DND-41 (cell line): ENCODE measurements at regions not wholly inside any gene's neighbourhood (a gene's known extent, or its start where the extent isn't known, plus 50 kb on each side); places are given as distances from the start of the nearest gene placed in this dataset.

Experiments used
- ATAC-seq: fragments of 200-7000 bp; cut with Tn5 transposase; 3 replicates; pipeline ENCODE4 v1.9.1; 2021; ENCODE audit warnings: low read depth; ENCODE audit not compliant: insufficient read depth
- DNase-seq: peaks from one replicate; pipeline ENCODE4 v3.0.0-alpha.2; 2020
- H2AFZ ChIP-seq: 2 replicates; pipeline ENCODE4 v1.6.0; 2012; ENCODE audit warnings: low read depth, low read length
- H3K27ac ChIP-seq: 2 replicates; pipeline ENCODE4 v1.5.1; 2012; ENCODE audit warnings: low read length, inconsistent platforms
- H3K27me3 ChIP-seq: fragments of 200-600 bp; sonication (generic); 2 replicates; pipeline ENCODE4 v1.6.0; 2012; ENCODE audit warnings: low read length, mild to moderate bottlenecking, inconsistent platforms; ENCODE audit not compliant: insufficient read depth, poor library complexity
- H3K36me3 ChIP-seq: 2 replicates; pipeline ENCODE4 v1.5.1; 2012; ENCODE audit warnings: low read length, inconsistent platforms; ENCODE audit not compliant: insufficient read depth
- H3K4me1 ChIP-seq: 2 replicates; pipeline ENCODE4 v1.5.1; 2012; ENCODE audit warnings: mild to moderate bottlenecking, low read length; ENCODE audit not compliant: insufficient read depth
- H3K4me2 ChIP-seq: 2 replicates; pipeline ENCODE4 v1.6.0; 2012; ENCODE audit warnings: mild to moderate bottlenecking, moderate library complexity, low read length, inconsistent platforms; ENCODE audit not compliant: insufficient read depth
- H3K4me3 ChIP-seq, 2 experiments: fragments of 200-600 bp in 1 of 2; shearing (Covaris generic) in 1 of 2; 2 replicates each; pipeline ENCODE4 v1.5.1; 2012 to 2016; ENCODE audit warnings: inconsistent platforms in 2 of 2, low read length in 2 of 2, mild to moderate bottlenecking in 2 of 2, low read depth in 1 of 2, moderate library complexity in 1 of 2
- H3K79me2 ChIP-seq: 2 replicates; pipeline ENCODE4 v1.6.0; 2012; ENCODE audit warnings: low read length, inconsistent platforms; ENCODE audit not compliant: insufficient read depth
- H3K9ac ChIP-seq: 2 replicates; pipeline ENCODE4 v1.6.0; 2012; ENCODE audit warnings: low read depth, mild to moderate bottlenecking, inconsistent platforms, low read length, moderate library complexity
- H3K9me3 ChIP-seq: 2 replicates; pipeline ENCODE4 v1.5.1; 2012; ENCODE audit warnings: low read length, moderate library complexity, mild to moderate bottlenecking, inconsistent platforms; ENCODE audit not compliant: insufficient read depth, severe bottlenecking
- H4K20me1 ChIP-seq: 2 replicates; pipeline ENCODE4 v1.6.0; 2012; ENCODE audit warnings: low read length; ENCODE audit not compliant: insufficient read depth
- EZH2 ChIP-seq: IDR thresholded peaks from 3 replicates; pipeline ENCODE4 v1.6.1; 2012; ENCODE audit warnings: borderline replicate concordance, low read depth, mild to moderate bottlenecking, moderate library complexity, low read length, inconsistent platforms; ENCODE audit not compliant: severe bottlenecking
- TF ChIP-seq, protein P1 (sequence below): IDR thresholded peaks from 2 replicates; pipeline ENCODE4 v1.5.1; 2012; ENCODE audit warnings: borderline replicate concordance, low read length, moderate library complexity, mild to moderate bottlenecking; ENCODE audit not compliant: poor library complexity, severe bottlenecking; ENCODE audit errors: extremely low read depth

GRCh38 chr16:86222547-86222946, 287.8 kb upstream of the FOXF1 start:
- DNase-seq = no peak
- H3K27ac ChIP-seq = no peak overlapping the region
- no peak overlapping the region for H3K4me3 ChIP-seq
- H3K4me2 ChIP-seq = no peak overlapping the region
- H3K9ac ChIP-seq = no peak overlapping the region
- no peak overlapping the region for H2AFZ ChIP-seq
- ATAC-seq = no peak
- H3K4me1 ChIP-seq = no peaks in the 10 kb centered on the region
- no peaks in the 10 kb centered on the region for H3K36me3 ChIP-seq
- H3K27me3 ChIP-seq = peaks cover 17% of the 10 kb centered on the region
- 0 out of 2 replicates have a peak, but pooled peaks cover 5% of the 10 kb centered on the region for H4K20me1 ChIP-seq
- TF ChIP-seq, protein P1, sequence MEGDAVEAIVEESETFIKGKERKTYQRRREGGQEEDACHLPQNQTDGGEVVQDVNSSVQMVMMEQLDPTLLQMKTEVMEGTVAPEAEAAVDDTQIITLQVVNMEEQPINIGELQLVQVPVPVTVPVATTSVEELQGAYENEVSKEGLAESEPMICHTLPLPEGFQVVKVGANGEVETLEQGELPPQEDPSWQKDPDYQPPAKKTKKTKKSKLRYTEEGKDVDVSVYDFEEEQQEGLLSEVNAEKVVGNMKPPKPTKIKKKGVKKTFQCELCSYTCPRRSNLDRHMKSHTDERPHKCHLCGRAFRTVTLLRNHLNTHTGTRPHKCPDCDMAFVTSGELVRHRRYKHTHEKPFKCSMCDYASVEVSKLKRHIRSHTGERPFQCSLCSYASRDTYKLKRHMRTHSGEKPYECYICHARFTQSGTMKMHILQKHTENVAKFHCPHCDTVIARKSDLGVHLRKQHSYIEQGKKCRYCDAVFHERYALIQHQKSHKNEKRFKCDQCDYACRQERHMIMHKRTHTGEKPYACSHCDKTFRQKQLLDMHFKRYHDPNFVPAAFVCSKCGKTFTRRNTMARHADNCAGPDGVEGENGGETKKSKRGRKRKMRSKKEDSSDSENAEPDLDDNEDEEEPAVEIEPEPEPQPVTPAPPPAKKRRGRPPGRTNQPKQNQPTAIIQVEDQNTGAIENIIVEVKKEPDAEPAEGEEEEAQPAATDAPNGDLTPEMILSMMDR = no peak
- TF ChIP-seq EZH2 = no peak
- no peaks in the 10 kb centered on the region for H3K9me3 ChIP-seq
- no peaks in the 10 kb centered on the region for H3K79me2 ChIP-seq

DNA sequence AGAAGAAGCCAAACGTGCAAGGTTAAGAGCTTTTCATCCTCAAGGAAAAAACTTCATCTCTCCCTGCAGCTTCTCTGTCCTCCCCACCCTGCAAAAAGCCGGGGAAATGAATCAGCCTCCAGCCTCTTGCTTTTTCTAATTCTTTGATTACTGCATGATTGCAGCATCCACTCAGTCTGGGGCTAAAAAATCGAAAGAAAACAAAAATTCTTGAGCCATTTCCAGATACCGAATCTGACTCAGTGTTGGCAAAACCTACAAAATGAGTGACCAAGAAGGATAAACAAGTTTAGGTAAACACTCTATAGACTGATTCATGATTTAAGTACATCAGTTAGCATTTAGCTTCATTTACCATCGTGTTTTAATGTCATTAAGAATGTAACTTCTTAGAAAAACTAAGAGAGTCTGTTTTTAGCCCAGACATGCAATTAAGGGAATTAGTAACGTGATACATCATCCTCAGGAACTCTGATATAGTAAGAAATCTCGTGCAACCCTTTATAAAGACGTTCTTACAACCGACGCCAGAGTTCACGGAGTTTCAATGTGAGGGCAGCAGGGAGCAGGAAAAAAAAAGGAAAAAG, 287.3 kb upstream of the FOXF1 start:
- no peak for DNase-seq
- no peak overlapping the region for H3K27ac ChIP-seq
- TF ChIP-seq, protein P1 = no peak
- TF ChIP-seq EZH2 = no peak
- H3K9ac ChIP-seq = no peak overlapping the region
- no peak overlapping the region for H3K4me3 ChIP-seq
- no peak overlapping the region for H3K4me2 ChIP-seq
- no peaks in the 10 kb centered on the region for H3K4me1 ChIP-seq
- H3K79me2 ChIP-seq = no peaks in the 10 kb centered on the region
- no peaks in the 10 kb centered on the region for H3K9me3 ChIP-seq
- ATAC-seq = no peak
- peaks cover 17% of the 10 kb centered on the region for H3K27me3 ChIP-seq
- no peak overlapping the region for H2AFZ ChIP-seq
- H4K20me1 ChIP-seq = 0 out of 2 replicates have a peak, but pooled peaks cover 5% of the 10 kb centered on the region
- H3K36me3 ChIP-seq = no peaks in the 10 kb centered on the region

GRCh38 chr16:86224126-86224525, 286.2 kb upstream of the FOXF1 start:
- DNase-seq (no peak), ATAC-seq (no peak)
- Histone ChIP-seq H3K36me3 (no peaks in the 10 kb centered on the region), H3K27me3 (peaks cover 17% of the 10 kb centered on the region), H3K4me1 (no peaks in the 10 kb centered on the region), H4K20me1 (0 out of 2 replicates have a peak, but pooled peaks cover 5% of the 10 kb centered on the region), H3K4me3 (no peak overlapping the region), H3K4me2 (no peak overlapping the region), H3K9me3 (no peaks in the 10 kb centered on the region), H2AFZ (no peak overlapping the region), H3K79me2 (no peaks in the 10 kb centered on the region), H3K9ac (no peak overlapping the region), H3K27ac (no peak overlapping the region)
- TF ChIP-seq, protein P1 = no peak
- no peak for TF ChIP-seq EZH2
